KG1 (cell line): ENCODE measurements at regions not wholly inside any gene's neighbourhood (a gene's known extent, or its start where the extent isn't known, plus 50 kb on each side); places are given as distances from the start of the nearest gene placed in this dataset.
"Not testable (repeated sequence)": the region's sequence is repeated elsewhere in the genome, so short reads cannot be mapped to it uniquely, and the experiment has no call there.

Experiments
- DNase-seq: peaks from one replicate; lab custom pipeline; 2025; lab: John Stamatoyannopoulos, UW

DNA sequence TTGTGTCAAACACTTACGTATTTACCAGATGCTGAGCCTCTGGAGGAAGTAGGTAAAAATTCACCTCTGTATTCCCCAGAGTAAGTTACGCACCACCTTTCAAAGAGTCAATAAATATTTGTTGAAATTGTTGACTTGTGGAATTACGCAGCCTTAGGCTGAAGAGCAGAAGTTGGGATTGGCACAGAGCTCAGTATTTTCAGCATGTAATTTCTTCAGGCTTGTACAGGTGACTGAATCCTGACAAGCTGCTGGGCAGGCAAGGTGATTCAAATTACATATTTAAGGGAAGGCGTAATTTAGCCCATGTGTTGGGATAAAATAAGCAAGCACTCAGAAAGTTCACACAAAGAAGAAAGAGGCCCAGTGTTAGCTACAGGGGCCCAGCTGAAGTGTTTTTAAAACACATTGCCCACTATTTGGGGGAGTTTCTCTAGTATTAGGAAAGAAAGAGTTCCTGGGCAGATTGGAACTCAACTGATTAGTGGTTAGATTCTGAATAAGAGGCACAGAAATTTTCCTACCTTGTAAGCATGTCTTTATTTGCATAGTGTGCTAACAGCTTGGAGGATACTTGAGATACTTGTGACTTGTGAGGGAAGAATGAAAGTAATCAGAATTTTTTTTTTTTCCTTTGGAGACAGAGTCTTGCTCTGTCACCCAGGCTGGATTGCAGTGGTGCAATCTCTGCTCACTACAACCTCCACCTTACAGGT lies 165.3 kb upstream of the FBXL7 start:
- DNase-seq, result no peak

DNA sequence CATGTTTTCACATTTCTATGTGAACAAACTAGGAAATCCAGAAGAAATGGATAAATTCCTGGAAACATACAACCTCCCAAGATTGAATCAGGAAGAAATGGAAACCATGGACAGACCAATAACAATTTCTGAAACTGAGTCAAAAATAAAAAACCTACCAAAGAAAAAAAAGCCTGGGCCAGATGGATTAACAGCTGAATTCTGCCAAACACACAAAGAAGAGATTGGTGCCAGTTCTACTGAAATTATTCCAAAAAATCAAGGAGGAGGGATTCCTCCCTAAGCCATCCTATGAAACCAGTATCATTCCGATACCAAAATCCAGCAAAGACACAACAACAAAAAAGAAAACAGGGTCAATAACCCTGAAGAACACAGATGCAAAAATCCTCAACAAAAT lies 166.9 kb upstream of the FBXL7 start:
- DNase-seq, result no peak

DNA sequence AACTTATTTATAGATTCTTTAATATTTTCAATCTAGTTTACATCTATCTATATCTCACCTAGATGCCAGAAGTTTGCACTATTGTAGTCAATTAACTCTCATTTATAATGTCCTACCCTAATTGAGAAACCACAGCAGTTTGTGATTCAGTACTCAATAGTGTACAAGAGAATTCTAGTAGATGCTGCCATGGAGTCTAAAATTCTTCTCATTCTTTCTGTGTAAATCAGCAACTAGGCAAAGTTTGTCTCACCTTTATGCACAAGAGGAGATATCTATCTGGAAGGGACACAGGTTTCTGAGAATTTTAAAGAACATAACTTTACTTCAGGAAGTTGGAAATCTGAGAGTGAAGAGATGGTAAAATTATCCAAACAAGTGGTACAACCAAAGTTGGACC lies 173.0 kb upstream of the FBXL7 start:
- no peak for DNase-seq

DNA sequence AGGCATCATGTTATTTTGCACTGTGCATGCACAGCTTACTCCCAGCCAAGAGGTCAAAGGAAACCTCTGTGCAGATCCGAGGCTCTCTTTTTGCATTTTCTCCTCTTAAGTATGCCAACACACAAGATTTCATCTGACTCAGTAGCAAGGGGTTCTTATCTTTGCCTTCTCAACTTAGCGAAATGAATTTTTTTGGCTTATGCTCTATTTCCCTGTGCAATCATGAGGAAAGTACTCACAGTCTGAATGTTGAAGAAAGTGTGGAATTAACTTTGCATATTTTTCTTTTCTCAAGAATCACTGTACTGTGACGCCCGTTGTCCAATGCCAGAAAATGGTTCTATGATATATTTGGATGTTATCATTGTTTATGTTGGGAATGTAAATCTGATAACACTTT lies 173.5 kb upstream of the FBXL7 start:
- DNase-seq, result no peak

DNA sequence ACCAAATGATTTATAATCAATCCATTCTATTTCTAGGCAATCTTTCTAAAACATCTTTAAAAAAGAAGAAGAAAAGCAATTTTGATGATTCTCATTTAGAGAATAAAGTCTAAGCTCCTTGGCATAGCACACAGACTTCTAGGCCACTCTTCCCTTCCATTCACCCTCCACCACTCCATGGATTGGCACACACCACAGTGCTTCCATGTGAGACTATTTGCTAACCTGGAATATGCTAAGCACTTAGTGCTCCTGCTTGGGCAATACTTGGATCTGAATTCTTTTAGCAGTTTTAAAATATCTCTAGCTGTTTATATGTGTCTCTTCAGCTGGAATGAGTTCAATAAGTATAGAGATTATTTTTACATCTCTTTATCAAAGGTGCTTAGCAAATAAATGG lies 177.6 kb upstream of the FBXL7 start:
- DNase-seq, result no peak

DNA sequence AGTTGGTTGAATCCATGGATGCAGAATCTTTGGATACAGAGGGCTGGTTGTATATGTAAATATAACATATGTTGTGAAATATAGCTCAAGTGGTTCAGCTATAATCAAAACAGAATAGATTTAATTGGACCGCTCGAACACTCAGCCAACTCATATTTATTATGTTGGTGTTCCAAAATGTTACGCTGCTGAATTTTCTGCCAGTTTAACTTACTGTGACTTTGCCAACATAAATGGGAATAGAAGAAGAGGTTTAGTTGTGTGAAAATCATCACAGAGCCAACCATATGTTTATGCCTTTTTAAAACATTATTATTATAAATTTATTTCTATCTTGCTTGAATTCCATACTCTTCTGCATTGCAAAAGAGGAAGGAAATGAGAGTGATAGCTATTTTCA lies 178.2 kb upstream of the FBXL7 start:
- no peak for DNase-seq

DNA sequence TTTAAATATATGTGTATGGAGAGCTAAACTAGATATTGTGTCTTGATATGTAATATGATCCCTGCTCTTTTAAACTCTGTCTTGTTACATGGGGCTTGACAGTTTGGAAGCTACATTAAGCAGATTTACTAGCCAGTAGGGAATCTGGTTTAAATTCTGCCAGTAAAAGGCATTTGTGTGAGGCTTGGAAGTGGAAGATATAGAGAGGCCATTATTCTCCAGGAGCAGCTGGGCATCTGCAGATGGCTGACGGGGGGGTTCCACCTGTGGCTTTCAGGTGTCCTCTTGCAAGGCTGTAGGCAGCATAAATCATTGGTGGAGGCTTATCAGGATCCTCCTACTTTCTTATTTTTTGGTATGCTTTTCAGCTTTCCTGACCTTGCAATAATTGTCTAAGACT lies 179.1 kb upstream of the FBXL7 start:
- no peak for DNase-seq

DNA sequence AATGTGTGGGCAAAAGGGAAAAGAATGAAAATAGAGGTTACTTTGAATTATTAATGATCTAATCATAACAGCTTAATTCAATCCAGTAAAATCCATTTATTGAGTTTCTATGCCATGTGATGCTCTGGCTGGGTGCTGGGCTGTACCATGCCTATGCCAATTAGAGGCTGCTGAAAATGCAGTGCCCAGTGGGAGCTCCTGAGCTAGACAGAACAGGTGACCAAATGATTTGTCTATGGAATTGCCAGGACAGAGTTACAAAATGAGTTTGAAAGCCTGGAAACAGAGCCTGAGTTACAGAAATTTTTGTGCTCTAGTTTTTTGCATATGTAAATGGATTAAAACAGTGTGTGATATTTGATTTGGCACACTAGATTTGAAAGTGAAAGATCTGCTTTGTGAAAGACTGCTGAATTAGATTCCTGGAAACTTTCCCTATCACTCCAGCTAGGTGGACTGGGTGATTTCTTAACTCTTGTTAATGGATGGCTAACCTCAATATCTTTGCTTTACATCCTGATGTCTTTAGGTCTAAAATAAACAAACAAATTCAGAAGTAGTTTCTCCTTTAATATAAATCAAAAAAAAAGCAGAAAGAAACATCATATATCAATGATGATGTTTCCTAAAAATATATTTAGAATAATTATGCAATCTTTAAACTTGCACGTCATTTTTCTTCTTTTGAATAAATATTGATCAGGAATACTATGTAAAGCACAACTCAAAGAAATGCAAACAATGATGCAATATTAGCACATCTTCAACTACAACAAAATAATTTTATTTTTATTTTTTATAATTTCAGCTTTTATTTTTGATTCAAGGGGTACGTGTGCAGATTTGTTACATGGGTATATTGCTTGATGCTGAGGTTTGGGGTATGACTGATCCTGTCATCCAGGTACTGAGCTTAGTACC lies 194.8 kb upstream of the FBXL7 start:
- DNase-seq, result no peak

DNA sequence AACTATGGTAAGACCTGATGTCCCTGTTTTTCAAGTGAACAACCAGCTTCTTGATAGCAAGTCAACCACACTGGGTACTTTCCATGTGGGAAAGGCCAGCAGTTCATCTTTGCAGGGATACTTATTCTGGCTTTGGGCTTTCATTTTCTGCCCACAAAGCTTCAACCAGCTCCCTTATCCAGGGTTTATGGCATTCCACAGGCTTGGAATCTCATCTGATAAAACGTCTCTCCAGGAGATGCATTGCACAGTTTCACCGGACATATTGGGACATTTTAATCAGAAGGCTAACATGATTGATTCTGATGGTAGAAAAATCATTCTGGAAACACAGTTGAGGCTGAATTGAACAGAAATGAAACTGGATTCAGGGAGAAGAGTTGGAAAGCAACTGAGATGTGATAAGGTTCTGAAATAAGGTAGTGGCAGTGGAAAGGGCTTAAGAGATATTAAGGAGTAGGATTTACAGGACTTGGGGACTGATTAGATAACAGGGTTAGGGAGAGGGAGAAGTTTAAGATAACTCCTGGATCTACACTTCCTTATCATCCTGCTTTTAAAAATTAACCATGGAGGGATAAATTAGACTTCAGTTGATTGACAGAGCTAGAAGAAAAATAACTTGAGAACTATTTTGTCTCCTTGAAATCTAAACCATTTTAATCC lies 195.8 kb upstream of the FBXL7 start:
- DNase-seq, result no peak

DNA sequence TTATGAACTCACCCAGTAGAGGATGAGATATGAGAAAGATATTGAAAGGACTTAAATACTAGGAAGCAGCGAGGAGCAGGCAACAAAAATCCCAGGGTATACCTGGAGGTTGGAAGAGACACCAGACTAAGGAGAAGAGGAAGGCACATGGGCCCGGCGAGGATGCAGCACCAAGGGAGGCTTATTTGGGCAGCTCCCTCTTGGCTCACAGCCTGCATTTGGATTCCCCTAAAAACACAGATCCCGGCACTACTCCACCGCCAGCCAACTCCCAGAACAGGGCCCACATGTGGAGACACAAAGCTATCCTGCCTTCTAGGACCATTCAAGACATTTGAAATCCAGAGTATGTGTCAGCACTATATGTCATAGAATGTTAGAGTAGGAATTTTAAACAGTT lies 199.8 kb upstream of the FBXL7 start:
- DNase-seq, result no peak

DNA sequence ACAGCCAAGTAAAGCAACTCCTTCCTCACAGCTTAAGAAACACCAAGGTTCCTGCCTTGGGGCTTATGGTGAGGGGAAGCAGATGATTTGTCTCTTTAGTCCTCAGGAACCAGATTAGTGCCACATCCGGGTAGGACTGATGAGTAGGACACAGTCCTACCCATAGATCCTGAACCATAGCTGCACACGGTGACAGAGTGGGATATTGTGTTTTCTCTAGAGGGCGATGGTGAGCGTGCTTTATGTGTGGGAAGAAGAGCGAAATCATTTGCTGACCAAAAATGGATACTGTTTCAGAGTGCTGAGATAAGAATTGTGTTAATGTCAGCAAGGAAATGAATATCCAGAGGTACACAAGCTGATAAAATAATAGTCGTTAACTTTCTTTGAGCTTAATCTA lies 209.0 kb upstream of the FBXL7 start:
- no peak for DNase-seq

DNA sequence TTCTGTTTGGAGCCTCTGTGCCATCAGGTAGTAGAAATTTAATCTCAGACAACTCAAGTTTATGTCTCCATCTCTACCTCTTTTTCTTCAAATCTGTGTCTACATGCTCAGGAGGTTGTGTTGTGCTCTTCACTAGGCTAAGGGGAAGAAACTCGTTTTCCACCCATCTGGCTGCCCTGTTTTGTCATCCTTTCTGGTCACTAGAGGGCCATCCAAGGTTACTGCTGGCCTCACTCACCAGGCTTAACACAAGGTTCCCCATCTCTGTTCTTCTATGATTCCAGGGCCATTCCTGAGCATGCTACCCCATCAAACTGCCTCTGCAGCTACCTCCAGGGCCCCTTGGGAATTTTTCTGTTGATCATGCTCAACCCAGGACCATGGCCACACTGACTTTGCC lies 213.3 kb upstream of the FBXL7 start:
- DNase-seq, result no peak

DNA sequence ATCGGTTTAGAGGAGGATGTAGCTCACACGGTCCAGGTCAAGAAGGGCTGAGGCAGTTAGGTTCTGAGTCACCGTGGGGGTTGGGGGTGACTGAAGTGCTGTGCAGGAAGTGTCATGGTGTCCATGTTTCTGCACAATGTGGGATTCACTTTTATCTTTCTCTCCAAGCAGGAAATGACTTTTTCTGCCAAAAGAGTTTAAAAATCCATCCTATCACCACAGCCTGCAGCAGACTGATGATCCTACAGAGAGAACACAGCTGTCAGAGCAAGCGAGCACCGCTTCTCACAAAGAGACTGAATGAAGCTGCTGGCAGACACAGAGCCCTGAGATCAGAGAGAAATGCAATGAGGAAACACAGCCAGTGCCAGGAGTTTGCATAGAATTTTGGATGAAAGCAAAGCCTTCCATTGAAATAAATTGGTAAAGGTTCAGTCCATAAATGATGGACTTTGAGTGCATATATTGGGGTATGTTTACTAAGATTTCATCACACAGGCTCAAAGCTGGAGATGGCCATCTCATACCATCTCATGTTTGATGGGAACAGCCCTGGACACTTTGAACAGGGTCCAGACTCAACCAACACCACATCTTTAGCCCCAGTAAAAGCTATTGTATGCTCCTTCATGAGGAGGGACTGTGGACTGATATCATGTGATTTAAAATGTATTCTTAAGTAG lies 213.9 kb upstream of the FBXL7 start:
- no peak for DNase-seq

DNA sequence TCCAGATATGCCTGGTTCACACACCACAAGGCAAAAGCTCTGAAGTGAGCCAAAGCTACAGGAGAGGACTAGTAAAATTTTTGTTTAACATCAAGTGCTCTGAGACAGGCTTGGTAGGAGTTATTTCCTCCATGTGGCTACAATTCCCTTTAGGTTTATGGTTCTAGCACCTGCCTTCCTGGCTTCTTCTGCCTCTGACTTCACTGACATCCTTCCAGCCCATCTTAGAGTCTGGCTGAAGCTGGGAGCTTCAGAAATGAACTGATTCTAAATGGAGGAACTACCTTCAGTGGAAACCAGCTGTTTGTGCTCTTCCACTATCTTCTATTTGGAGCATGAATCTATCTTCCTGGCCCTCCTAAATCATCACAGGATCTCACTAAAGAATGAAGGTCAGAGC lies 215.3 kb upstream of the FBXL7 start:
- no peak for DNase-seq

DNA sequence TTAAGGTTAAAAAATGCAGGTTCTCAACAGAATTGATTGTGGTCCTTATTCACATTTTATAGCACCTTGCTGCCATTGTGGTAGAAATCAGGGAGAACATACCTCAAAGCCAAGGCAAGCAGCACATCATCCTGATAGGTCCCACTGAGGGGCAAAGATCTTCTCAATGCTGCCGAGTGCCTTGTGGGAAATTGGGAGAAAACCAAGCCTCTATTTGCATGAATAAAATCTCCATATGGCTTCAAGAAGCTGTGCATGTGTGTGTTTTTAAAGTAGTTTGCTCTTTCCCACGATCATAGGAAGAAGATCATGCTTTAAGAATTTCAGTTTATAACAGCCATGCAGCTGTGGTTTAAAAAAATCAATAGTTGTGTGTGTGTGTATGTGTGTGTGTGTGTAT lies 216.9 kb upstream of the FBXL7 start:
- no peak for DNase-seq

DNA sequence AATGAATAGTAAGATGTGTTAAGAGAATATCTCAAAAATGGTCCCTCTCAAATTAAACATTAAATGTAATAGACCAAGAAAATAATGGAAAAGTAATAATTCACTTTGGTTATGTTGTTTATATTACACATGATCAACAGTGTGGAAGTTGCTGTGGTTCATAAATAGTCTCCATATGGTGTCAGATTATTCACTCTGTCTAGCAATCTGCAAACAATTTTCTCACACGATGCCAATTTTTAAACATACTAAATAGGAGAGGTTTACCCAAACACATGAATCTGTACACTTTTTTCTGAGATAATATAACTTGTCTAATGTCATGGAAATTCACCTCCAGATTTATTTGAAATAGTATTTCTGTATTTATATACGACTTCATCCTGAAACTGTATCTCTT lies 217.4 kb upstream of the FBXL7 start:
- DNase-seq, result no peak

DNA sequence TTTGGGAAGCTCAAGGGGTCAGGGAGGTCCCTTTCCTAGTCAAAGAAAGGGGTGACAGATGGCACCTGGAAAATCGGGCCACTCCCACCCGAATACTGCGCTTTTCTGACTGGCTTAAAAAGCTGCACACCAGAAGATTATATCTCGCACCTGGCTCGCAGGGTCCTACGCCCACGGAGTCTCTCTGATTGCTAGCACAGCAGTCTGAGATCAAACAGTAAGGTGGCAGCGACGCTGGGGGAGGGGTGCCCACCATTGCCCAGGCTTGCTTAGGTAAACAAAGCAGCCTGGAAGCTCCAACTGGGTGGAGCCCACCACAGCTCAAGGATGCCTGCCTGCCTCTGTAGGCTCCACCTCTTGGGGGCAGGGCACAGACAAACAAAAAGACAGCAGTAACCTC lies 228.4 kb upstream of the FBXL7 start:
- not testable (repeated sequence) for DNase-seq

DNA sequence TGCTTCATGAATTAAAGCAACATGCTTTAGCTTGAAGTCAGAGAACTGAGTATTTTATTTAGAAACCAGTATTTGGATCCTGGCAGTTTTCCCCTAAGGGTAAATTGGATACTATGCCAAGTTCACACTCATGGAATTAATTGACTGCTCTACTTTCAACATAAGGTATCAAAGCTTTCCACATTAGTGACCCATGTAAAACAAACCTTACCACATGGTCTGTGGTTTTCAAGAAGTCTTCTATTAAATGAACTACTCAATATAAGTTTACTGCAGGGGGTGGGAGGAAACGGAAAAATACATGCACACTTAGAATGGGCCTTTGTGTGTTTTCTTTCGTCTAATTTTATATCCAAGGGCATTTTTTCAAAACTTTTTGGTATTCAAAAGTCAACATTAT lies 232.0 kb upstream of the FBXL7 start:
- no peak for DNase-seq

DNA sequence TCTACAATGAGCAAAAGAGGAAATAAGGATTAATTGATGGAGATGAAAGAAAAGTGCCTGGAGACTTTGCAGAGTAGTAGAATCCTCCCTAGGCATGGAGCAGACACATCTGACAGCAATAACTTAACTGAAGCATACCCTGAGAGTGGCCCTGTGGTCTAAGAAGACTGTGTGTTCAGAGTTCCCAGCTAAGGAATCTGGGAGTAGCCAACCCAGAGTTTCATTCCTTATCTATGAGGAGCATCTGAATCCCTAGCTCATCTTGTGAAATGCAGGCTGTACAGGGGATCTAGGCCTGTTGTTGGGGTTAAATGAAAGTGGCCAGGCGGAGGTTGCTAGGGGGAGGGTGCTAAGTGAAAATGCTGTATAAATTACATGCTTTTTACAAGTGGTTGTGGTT lies 233.1 kb upstream of the FBXL7 start:
- DNase-seq, result no peak

DNA sequence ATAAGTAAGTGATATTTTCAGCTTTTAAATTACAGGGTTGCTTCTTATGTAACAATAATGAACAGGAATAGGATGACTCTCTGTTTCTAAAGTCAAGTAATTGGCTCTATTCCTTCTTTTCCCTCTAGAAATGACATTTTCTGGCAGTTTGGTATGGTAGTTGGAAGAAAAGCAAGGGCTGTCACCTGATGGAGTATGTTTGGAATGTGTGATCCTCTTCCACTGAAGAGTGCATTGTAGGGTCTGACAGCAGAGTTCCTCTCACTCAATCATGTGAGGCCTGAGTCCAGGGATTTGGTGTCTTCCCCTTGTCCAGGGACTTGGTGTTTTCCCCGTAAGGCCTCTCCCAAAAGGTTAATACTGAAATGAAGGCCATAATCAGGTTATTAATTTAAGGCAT lies 233.8 kb upstream of the FBXL7 start:
- DNase-seq, result no peak

DNA sequence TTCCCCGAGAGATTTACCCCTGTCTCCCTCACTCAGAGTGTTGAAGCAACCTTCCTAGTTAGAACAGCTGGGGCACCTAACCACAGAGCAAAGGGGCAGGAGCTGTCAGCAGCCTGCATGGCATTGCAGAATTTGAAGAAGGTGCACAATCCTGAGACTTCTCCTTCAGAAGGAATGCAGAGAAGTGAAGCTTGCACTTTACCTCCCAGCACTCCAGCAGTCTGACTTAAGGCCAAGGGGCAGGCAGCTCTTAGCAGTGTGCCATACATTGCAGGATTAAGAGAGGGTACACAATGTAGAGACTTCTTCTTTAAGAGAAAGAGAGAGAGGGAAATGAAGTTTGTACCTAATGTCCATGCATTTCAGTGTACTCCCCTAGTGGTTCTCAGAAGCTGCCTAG lies 236.0 kb upstream of the FBXL7 start:
- no peak for DNase-seq

DNA sequence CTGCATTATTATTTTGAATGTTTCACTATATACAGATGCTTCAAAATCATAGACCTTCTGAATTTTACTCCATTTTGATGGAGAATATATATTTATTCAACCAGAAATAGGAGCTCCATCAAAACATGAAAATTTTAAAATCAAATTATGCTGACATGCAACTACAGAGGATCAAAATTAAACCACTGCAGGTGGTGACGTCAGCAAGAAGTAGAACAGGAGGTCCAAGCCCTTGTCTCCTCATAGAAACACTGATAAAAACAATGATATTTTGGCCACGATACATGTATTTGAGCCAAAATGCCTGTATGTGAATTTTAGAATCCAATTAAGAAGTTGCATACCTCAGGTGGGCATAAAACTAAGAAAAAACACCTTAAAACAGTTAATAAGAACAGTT lies 236.6 kb upstream of the FBXL7 start:
- no peak for DNase-seq
